MM.1S (cell line): ENCODE measurements at regions not wholly inside any gene's neighbourhood (a gene's known extent, or its start where the extent isn't known, plus 50 kb on each side); places are given as distances from the start of the nearest gene placed in this dataset.

Source experiments
- DNase-seq: peaks from one replicate; pipeline ENCODE4 v3.0.0-alpha.2; 2015
- H2AFZ ChIP-seq: fragments of 300-600 bp; sonication (generic); 2 replicates; pipeline ENCODE4 v1.6.0; 2016; ENCODE audit warnings: antibody characterized with exemption, low read length
- H3F3A ChIP-seq: fragments of 300-600 bp; sonication (generic); 2 replicates; pipeline ENCODE4 v1.6.1; 2016; ENCODE audit warnings: mild to moderate bottlenecking, antibody characterized with exemption, low read length, moderate library complexity, mixed read lengths; ENCODE audit not compliant: insufficient read depth
- H3K27ac ChIP-seq: fragments of 300-600 bp; sonication (generic); 2 replicates; pipeline ENCODE4 v1.5.1; 2016; ENCODE audit warnings: mild to moderate bottlenecking, low read length
- H3K27me3 ChIP-seq: fragments of 300-600 bp; sonication (generic); replicated peaks from 2 replicates; pipeline ENCODE4 v1.6.0; 2016; ENCODE audit warnings: low read length; ENCODE audit not compliant: insufficient read depth
- H3K36me3 ChIP-seq: fragments of 300-600 bp; sonication (generic); replicated peaks from 2 replicates; pipeline ENCODE4 v1.6.1; 2016; ENCODE audit warnings: mild to moderate bottlenecking, low read length, mixed read lengths; ENCODE audit not compliant: insufficient read depth
- H3K4me1 ChIP-seq: fragments of 300-600 bp; sonication (generic); 2 replicates; pipeline ENCODE4 v1.6.1; 2016; ENCODE audit warnings: low read length, mixed read lengths
- H3K4me2 ChIP-seq: fragments of 300-600 bp; sonication (generic); 2 replicates; pipeline ENCODE4 v1.6.0; 2016; ENCODE audit warnings: low read depth, low read length
- H3K4me3 ChIP-seq: fragments of 300-600 bp; sonication (generic); 2 replicates; pipeline ENCODE4 v1.5.1; 2016; ENCODE audit warnings: low read length, mixed read lengths
- H3K79me2 ChIP-seq: fragments of 300-600 bp; sonication (generic); 2 replicates; pipeline ENCODE4 v1.6.1; 2016; ENCODE audit warnings: mixed run types, low read length, mixed read lengths
- H3K9ac ChIP-seq: fragments of 300-600 bp; sonication (generic); 2 replicates; pipeline ENCODE4 v1.6.1; 2016; ENCODE audit warnings: low read length, mixed read lengths
- H3K9me2 ChIP-seq: fragments of 300-600 bp; sonication (generic); replicated peaks from 2 replicates; pipeline ENCODE4 v1.6.1; 2016; ENCODE audit warnings: mild to moderate bottlenecking, low read length, mixed read lengths; ENCODE audit not compliant: insufficient read depth
- H3K9me3 ChIP-seq: fragments of 300-600 bp; sonication (generic); replicated peaks from 2 replicates; pipeline ENCODE4 v1.6.1; 2016; ENCODE audit warnings: mild to moderate bottlenecking, low read length, mixed read lengths; ENCODE audit not compliant: insufficient read depth
- H4K20me1 ChIP-seq: fragments of 300-600 bp; sonication (generic); 2 replicates; pipeline ENCODE4 v1.6.1; 2016; ENCODE audit warnings: mild to moderate bottlenecking, low read length, moderate library complexity, mixed read lengths; ENCODE audit not compliant: insufficient read depth
- CTCF ChIP-seq: fragments of 300-600 bp; sonication (generic); IDR thresholded peaks from 2 replicates; pipeline ENCODE4 v1.5.1; 2016; ENCODE audit warnings: antibody characterized with exemption, low read length, mixed read lengths
- EZH2 ChIP-seq: fragments of 300-600 bp; sonication (generic); optimal IDR thresholded peaks from 2 replicates; pipeline ENCODE3; 2017; ENCODE audit warnings: low read depth, mild to moderate bottlenecking, antibody characterized with exemption, low read length, mixed read lengths
- EZH2phosphoT487 ChIP-seq: fragments of 300-600 bp; sonication (generic); IDR thresholded peaks from 2 replicates; pipeline ENCODE4 v1.6.1; 2018; ENCODE audit warnings: antibody characterized with exemption, low read length

GRCh38 chr7:122200888-122201287 lies 56.8 kb upstream of the AASS start:
- no peaks in the 10 kb centered on the region for H3K27me3 ChIP-seq
- no peaks in the 10 kb centered on the region for H4K20me1 ChIP-seq
- H2AFZ ChIP-seq, result no peak overlapping the region
- no peaks in the 10 kb centered on the region for H3K9me3 ChIP-seq
- peak overlapping the region; percentile 17; the same call in 1 of the 2 replicates for H3K27ac ChIP-seq
- H3K36me3 ChIP-seq, result no peaks in the 10 kb centered on the region
- no peak overlapping the region for H3K4me3 ChIP-seq
- no peak overlapping the region for H3K9ac ChIP-seq
- H3F3A ChIP-seq, result peaks cover 7% of the 10 kb centered on the region; the same call in 1 of the 2 replicates
- no peak for TF ChIP-seq CTCF
- H3K9me2 ChIP-seq, result no peaks in the 10 kb centered on the region
- no peaks in the 10 kb centered on the region for H3K79me2 ChIP-seq
- peak overlapping the region; percentile 40 for H3K4me2 ChIP-seq
- DNase-seq, result peak; percentile 74
- peaks cover 28% of the 10 kb centered on the region for H3K4me1 ChIP-seq

GRCh38 chr7:122199171-122199570 lies 55.1 kb upstream of the AASS start:
- no peaks in the 10 kb centered on the region for H4K20me1 ChIP-seq
- 0 out of 2 replicates have a peak overlapping the region, but pooled peaks have one; percentile 40 for H3K4me2 ChIP-seq
- no peaks in the 10 kb centered on the region for H3K9me3 ChIP-seq
- TF ChIP-seq CTCF (no peak), EZH2phosphoT487 (no peak), EZH2 (no peak)
- H3K36me3 ChIP-seq, result no peaks in the 10 kb centered on the region
- H3K27ac ChIP-seq, result no peak overlapping the region
- no peaks in the 10 kb centered on the region for H3K9me2 ChIP-seq
- H3F3A ChIP-seq, result peaks cover 7% of the 10 kb centered on the region; the same call in 1 of the 2 replicates
- no peak for DNase-seq
- H3K79me2 ChIP-seq, result no peaks in the 10 kb centered on the region
- H3K27me3 ChIP-seq, result no peaks in the 10 kb centered on the region
- no peak overlapping the region for H2AFZ ChIP-seq
- no peak overlapping the region for H3K4me3 ChIP-seq
- no peak overlapping the region for H3K9ac ChIP-seq
- H3K4me1 ChIP-seq, result peaks cover 28% of the 10 kb centered on the region

GRCh38 chr7:122198581-122198980 lies 54.5 kb upstream of the AASS start:
- peaks cover 7% of the 10 kb centered on the region; the same call in 1 of the 2 replicates for H3F3A ChIP-seq
- no peak overlapping the region for H2AFZ ChIP-seq
- H3K4me3 ChIP-seq, result no peak overlapping the region
- no peak for TF ChIP-seq EZH2phosphoT487
- no peak for TF ChIP-seq CTCF
- TF ChIP-seq EZH2, result no peak
- no peak for DNase-seq
- no peaks in the 10 kb centered on the region for H3K79me2 ChIP-seq
- H3K9ac ChIP-seq, result no peak overlapping the region
- no peaks in the 10 kb centered on the region for H3K27me3 ChIP-seq
- no peaks in the 10 kb centered on the region for H3K9me2 ChIP-seq
- H3K9me3 ChIP-seq, result no peaks in the 10 kb centered on the region
- H3K27ac ChIP-seq, result no peak overlapping the region
- no peaks in the 10 kb centered on the region for H3K36me3 ChIP-seq
- no peak overlapping the region for H3K4me2 ChIP-seq
- peaks cover 28% of the 10 kb centered on the region for H3K4me1 ChIP-seq
- H4K20me1 ChIP-seq, result no peaks in the 10 kb centered on the region
